PC-9 (cell line): ENCODE measurements at regions not wholly inside any gene's neighbourhood (a gene's known extent, or its start where the extent isn't known, plus 50 kb on each side); places are given as distances from the start of the nearest gene placed in this dataset.

Experiments
- BruUV-seq: library from RNA; stranded (reverse); fragments of 400-500 nt; replicated peaks from 2 replicates; lab custom pipeline; 2021; lab: Mats Ljungman, UMichigan
- CTCF ChIA-PET: fragments of 300-600 bp; sonication (Branson Sonifier 250); formaldehyde crosslinking; loops from one replicate; lab custom pipeline; 2022; ENCODE audit warnings: antibody characterized with exemption; lab: Charles Lee
- POLR2A ChIA-PET: fragments of 300-600 bp; sonication (Branson Sonifier 250); formaldehyde crosslinking; loops from one replicate; lab custom pipeline; 2022; ENCODE audit warnings: antibody characterized with exemption; ENCODE audit not compliant: unreplicated experiment; lab: Charles Lee
- DNase-seq, 2 experiments: peaks; one replicate each; pipeline versions ENCODE4 v3.0.0 to v3.0.0-alpha.2; 2015 to 2022; ENCODE audit warnings: mixed read lengths in 1 of 2
- H2AFZ ChIP-seq: fragments of 200-600 bp; sonication (generic); 2 replicates; pipeline ENCODE4 v1.8.1; 2017; ENCODE audit warnings: antibody characterized with exemption
- H3F3A ChIP-seq: fragments of 200-600 bp; sonication (generic); 2 replicates; pipeline ENCODE4 v1.8.1; 2017; ENCODE audit warnings: antibody characterized with exemption, mild to moderate bottlenecking, low read depth; ENCODE audit not compliant: insufficient read depth
- H3K27ac ChIP-seq: fragments of 200-600 bp; sonication (generic); 2 replicates; pipeline ENCODE4 v1.6.1; 2016; ENCODE audit warnings: mixed run types
- H3K27me3 ChIP-seq: fragments of 200-600 bp; sonication (generic); 2 replicates; pipeline ENCODE4 v1.6.1; 2016; ENCODE audit warnings: low read depth, mixed run types; ENCODE audit not compliant: insufficient read depth
- H3K36me3 ChIP-seq: fragments of 200-600 bp; sonication (generic); 2 replicates; pipeline ENCODE4 v1.6.1; 2016; ENCODE audit warnings: low read depth, mixed run types
- H3K4me1 ChIP-seq: fragments of 200-600 bp; sonication (generic); replicated peaks from 2 replicates; pipeline ENCODE4 v1.6.1; 2016; ENCODE audit warnings: mixed run types; ENCODE audit not compliant: insufficient read depth
- H3K4me2 ChIP-seq: fragments of 200-600 bp; sonication (generic); 2 replicates; pipeline ENCODE4 v1.6.1; 2017; ENCODE audit warnings: mixed run types
- H3K4me3 ChIP-seq: fragments of 200-600 bp; sonication (generic); 2 replicates; pipeline ENCODE4 v1.6.1; 2016; ENCODE audit warnings: mixed run types
- H3K79me2 ChIP-seq: fragments of 200-600 bp; sonication (generic); 2 replicates; pipeline ENCODE4 v1.6.1; 2017; ENCODE audit warnings: low read depth, mixed run types
- H3K9me2 ChIP-seq: fragments of 200-600 bp; sonication (generic); 2 replicates; pipeline ENCODE4 v1.8.1; 2017; ENCODE audit warnings: mild to moderate bottlenecking; ENCODE audit not compliant: insufficient read depth
- H3K9me3 ChIP-seq: fragments of 200-600 bp; sonication (generic); 2 replicates; pipeline ENCODE4 v1.8.1; 2016; ENCODE audit warnings: low read depth; ENCODE audit not compliant: insufficient read depth
- H4K20me1 ChIP-seq: fragments of 200-600 bp; sonication (generic); 2 replicates; pipeline ENCODE4 v1.8.1; 2017; ENCODE audit not compliant: insufficient read depth
- CTCF ChIP-seq: fragments of 200-600 bp; sonication (generic); conservative IDR thresholded peaks from 2 replicates; pipeline ENCODE4 v1.6.1; 2017; ENCODE audit warnings: mixed run types, antibody characterized with exemption, mild to moderate bottlenecking, moderate library complexity
- EZH2 ChIP-seq: fragments of 200-600 bp; sonication (generic); IDR thresholded peaks from 2 replicates; pipeline ENCODE4 v1.8.0; 2017; ENCODE audit warnings: antibody characterized with exemption, low read depth
- intact Hi-C: fragments of 100-400 bp; cut with micrococcal nuclease; formaldehyde crosslinking; loops from one replicate; pipeline ENCODE4 v1.10.0; 2022; ENCODE audit not compliant: unreplicated experiment

- POLR2A ChIA-PET: no interaction called here
- Histone ChIP-seq H3K9me2 (no peaks in the 10 kb centered on the region), H3K79me2 (no peaks in the 10 kb centered on the region), H4K20me1 (no peaks in the 10 kb centered on the region), H3K4me2 (no peak overlapping the region), H3K9me3 (no peaks in the 10 kb centered on the region), H3F3A (no peaks in the 10 kb centered on the region), H3K4me3 (no peak overlapping the region), H3K36me3 (no peaks in the 10 kb centered on the region), H2AFZ (no peak overlapping the region), H3K4me1 (no peaks in the 10 kb centered on the region), H3K27ac (no peak overlapping the region), H3K27me3 (no peaks in the 10 kb centered on the region)
- CTCF ChIA-PET: no interaction called here
- DNase-seq: no peak
- no TSS peak for BruUV-seq
- intact Hi-C loops: no loop called here
- TF ChIP-seq CTCF (no peak), EZH2 (no peak)
Measured at GRCh38 chr2:226303707-226304106, 495.9 kb downstream of the IRS1 start.

- H3F3A ChIP-seq: no peaks in the 10 kb centered on the region
- H3K27ac ChIP-seq: no peak overlapping the region
- no peaks in the 10 kb centered on the region for H3K27me3 ChIP-seq
- no peaks in the 10 kb centered on the region for H3K4me1 ChIP-seq
- intact Hi-C loops: no loop called here
- ChIA-PET CTCF (no interaction called here), POLR2A (no interaction called here)
- no peaks in the 10 kb centered on the region for H3K9me3 ChIP-seq
- TF ChIP-seq CTCF: no peak
- H4K20me1 ChIP-seq: no peaks in the 10 kb centered on the region
- H3K4me2 ChIP-seq: no peak overlapping the region
- DNase-seq: no peak
- no TSS peak for BruUV-seq
- no peak overlapping the region for H2AFZ ChIP-seq
- no peaks in the 10 kb centered on the region for H3K36me3 ChIP-seq
- no peaks in the 10 kb centered on the region for H3K79me2 ChIP-seq
- H3K4me3 ChIP-seq: no peak overlapping the region
- H3K9me2 ChIP-seq: no peaks in the 10 kb centered on the region
Measured at GRCh38 chr2:226300196-226300886, 499.3 kb downstream of the IRS1 start.

- H3K27me3 ChIP-seq: no peaks in the 10 kb centered on the region
- TF ChIP-seq EZH2: no peak
- no peak for TF ChIP-seq CTCF
- no peaks in the 10 kb centered on the region for H3K4me1 ChIP-seq
- no peaks in the 10 kb centered on the region for H3K36me3 ChIP-seq
- POLR2A ChIA-PET: no interaction called here
- H3K79me2 ChIP-seq: no peaks in the 10 kb centered on the region
- no peak overlapping the region for H3K4me3 ChIP-seq
- CTCF ChIA-PET: no interaction called here
- H3K27ac ChIP-seq: no peak overlapping the region
- H3K9me3 ChIP-seq: no peaks in the 10 kb centered on the region
- intact Hi-C loops: no loop called here
- H3F3A ChIP-seq: no peaks in the 10 kb centered on the region
- H3K9me2 ChIP-seq: no peaks in the 10 kb centered on the region
- DNase-seq: no peak
- H2AFZ ChIP-seq: no peak overlapping the region
- H4K20me1 ChIP-seq: no peaks in the 10 kb centered on the region
- BruUV-seq: no TSS peak
- no peak overlapping the region for H3K4me2 ChIP-seq
Measured at GRCh38 chr2:226299771-226300170, 499.8 kb downstream of the IRS1 start.
